ENCODE measurements at regions not wholly inside any gene's neighbourhood (a gene's known extent, or its start where the extent isn't known, plus 50 kb on each side); places are given as distances from the start of the nearest gene placed in this dataset.

- H3K27me3 ChIP-seq (replicated peaks; ENCODE audit: control insufficient read depth, insufficient read depth, low read length, poor library complexity, severe bottlenecking), result no peaks in the 10 kb centered on the region
- no peaks in the 10 kb centered on the region for H3K9me3 ChIP-seq (ENCODE audit: control insufficient read depth, low read length)
- H3K27ac ChIP-seq (ENCODE audit: insufficient read depth, low read length, poor library complexity, severe bottlenecking), result no peak overlapping the region
- DNase-seq, result no peak
- H3K4me3 ChIP-seq (ENCODE audit: insufficient read depth, low read depth, low read length, poor library complexity, severe bottlenecking), result no peak overlapping the region
- no peaks in the 10 kb centered on the region for H3K4me1 ChIP-seq (ENCODE audit: control insufficient read depth, insufficient read depth, low read length, poor library complexity, severe bottlenecking)
- no peaks in the 10 kb centered on the region for H3K36me3 ChIP-seq (ENCODE audit: control insufficient read depth, insufficient read depth, low read length)
These were observed 336.3 kb upstream of the CFAP20DC start for GRCh38 chr3:59386165-59386564.

DNA sequence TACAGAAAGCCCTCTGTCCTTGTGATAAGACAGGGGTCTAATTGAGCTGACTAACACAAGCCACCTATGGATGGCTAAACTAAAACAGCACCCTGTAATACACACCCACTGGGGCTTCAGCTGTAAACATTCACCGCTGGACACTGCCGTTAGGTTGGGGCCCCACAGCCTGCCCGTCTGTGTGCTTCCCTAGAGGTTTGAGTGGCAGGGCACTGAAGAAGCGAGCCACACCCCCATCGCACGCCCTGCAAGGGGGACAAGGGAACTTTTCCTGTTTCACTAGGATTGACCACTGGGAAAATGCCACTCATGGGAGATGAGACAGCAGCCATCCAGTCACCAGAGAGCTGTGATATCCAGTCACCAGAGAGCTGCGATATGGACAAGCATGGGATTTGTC is 335.7 kb upstream of the CFAP20DC start:
- no peak overlapping the region for H3K4me3 ChIP-seq (ENCODE audit: insufficient read depth, low read depth, low read length, poor library complexity, severe bottlenecking)
- H3K27me3 ChIP-seq (replicated peaks; ENCODE audit: control insufficient read depth, insufficient read depth, low read length, poor library complexity, severe bottlenecking), result no peaks in the 10 kb centered on the region
- H3K9me3 ChIP-seq (ENCODE audit: control insufficient read depth, low read length), result no peaks in the 10 kb centered on the region
- H3K36me3 ChIP-seq (ENCODE audit: control insufficient read depth, insufficient read depth, low read length), result no peaks in the 10 kb centered on the region
- H3K4me1 ChIP-seq (ENCODE audit: control insufficient read depth, insufficient read depth, low read length, poor library complexity, severe bottlenecking), result no peaks in the 10 kb centered on the region
- no peak overlapping the region for H3K27ac ChIP-seq (ENCODE audit: insufficient read depth, low read length, poor library complexity, severe bottlenecking)
- DNase-seq, result no peak

- no peaks in the 10 kb centered on the region for H3K27me3 ChIP-seq (replicated peaks; ENCODE audit: control insufficient read depth, insufficient read depth, low read length, poor library complexity, severe bottlenecking)
- no peaks in the 10 kb centered on the region for H3K4me1 ChIP-seq (ENCODE audit: control insufficient read depth, insufficient read depth, low read length, poor library complexity, severe bottlenecking)
- H3K27ac ChIP-seq (ENCODE audit: insufficient read depth, low read length, poor library complexity, severe bottlenecking), result no peak overlapping the region
- H3K9me3 ChIP-seq (ENCODE audit: control insufficient read depth, low read length), result no peaks in the 10 kb centered on the region
- no peaks in the 10 kb centered on the region for H3K36me3 ChIP-seq (ENCODE audit: control insufficient read depth, insufficient read depth, low read length)
- no peak for DNase-seq
- no peak overlapping the region for H3K4me3 ChIP-seq (ENCODE audit: insufficient read depth, low read depth, low read length, poor library complexity, severe bottlenecking)
These were observed 331.5 kb upstream of the CFAP20DC start for GRCh38 chr3:59381282-59381681.

GRCh38 chr3:59380146-59380545 is 330.3 kb upstream of the CFAP20DC start:
- no peak overlapping the region for H3K4me3 ChIP-seq (ENCODE audit: insufficient read depth, low read depth, low read length, poor library complexity, severe bottlenecking)
- H3K9me3 ChIP-seq (ENCODE audit: control insufficient read depth, low read length), result no peaks in the 10 kb centered on the region
- H3K4me1 ChIP-seq (ENCODE audit: control insufficient read depth, insufficient read depth, low read length, poor library complexity, severe bottlenecking), result no peaks in the 10 kb centered on the region
- no peaks in the 10 kb centered on the region for H3K27me3 ChIP-seq (replicated peaks; ENCODE audit: control insufficient read depth, insufficient read depth, low read length, poor library complexity, severe bottlenecking)
- H3K27ac ChIP-seq (ENCODE audit: insufficient read depth, low read length, poor library complexity, severe bottlenecking), result no peak overlapping the region
- DNase-seq, result no peak
- H3K36me3 ChIP-seq (ENCODE audit: control insufficient read depth, insufficient read depth, low read length), result no peaks in the 10 kb centered on the region

DNA sequence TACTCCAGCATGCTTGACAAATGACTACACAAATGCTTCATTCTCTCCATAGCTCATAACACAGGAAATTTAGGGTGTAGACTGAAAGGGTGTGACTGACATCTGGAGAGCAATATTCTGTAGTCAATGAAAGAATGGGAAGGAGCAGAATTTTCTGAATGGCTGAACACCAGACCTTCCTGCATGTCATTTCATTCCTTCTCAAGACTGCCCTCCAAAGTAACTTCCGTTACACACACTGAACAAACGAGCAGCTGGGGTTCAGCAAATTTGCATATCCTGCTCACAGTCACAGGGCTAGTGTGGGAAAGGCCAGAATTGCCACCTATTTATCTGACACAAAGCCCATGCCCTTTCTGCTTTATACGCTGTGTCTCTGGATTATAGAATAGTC is 325.0 kb upstream of the CFAP20DC start:
- Histone ChIP-seq H3K36me3 (ENCODE audit: control insufficient read depth, insufficient read depth, low read length) (no peaks in the 10 kb centered on the region), H3K9me3 (ENCODE audit: control insufficient read depth, low read length) (no peaks in the 10 kb centered on the region)
- no peak for DNase-seq

DNA sequence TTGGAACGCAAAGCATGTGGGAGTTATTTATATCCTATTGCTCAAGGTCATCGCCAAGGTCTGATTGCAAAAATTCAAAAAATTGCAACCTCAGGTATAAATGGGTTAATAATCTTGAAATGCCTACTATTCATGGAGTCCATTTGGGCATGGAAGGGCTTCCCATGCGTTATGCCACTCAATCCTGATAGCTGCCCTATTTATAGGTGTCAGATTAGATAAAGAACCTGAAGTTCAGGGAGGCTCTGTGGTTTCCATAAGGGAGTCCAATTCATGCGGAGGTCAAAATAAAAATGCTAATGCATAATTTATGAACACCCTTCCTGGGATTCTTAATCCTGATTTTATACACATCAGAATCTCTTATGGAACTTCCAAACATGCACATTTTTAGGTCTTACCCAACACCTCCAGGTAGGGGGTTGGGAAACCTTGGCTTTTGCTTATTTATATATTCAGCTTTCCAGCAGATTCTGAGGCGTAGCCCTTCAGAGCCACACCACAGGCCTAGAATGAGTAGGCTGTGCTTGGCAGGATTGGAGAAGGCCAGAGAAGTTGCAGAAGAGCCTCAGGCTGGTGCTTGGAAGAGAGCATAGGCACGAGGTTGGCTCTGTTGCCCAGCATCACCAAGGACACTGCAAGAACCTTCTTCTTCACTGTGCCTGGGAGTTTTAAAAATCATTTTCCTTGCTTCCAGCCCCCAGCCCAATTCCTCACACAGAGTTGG is 324.4 kb upstream of the CFAP20DC start:
- H3K36me3 ChIP-seq (ENCODE audit: control insufficient read depth, insufficient read depth, low read length), result no peaks in the 10 kb centered on the region
- H3K27ac ChIP-seq (ENCODE audit: insufficient read depth, low read length, poor library complexity, severe bottlenecking), result no peak overlapping the region
- H3K4me1 ChIP-seq (ENCODE audit: control insufficient read depth, insufficient read depth, low read length, poor library complexity, severe bottlenecking), result no peaks in the 10 kb centered on the region
- H3K9me3 ChIP-seq (ENCODE audit: control insufficient read depth, low read length), result no peaks in the 10 kb centered on the region
- no peak overlapping the region for H3K4me3 ChIP-seq (ENCODE audit: insufficient read depth, low read depth, low read length, poor library complexity, severe bottlenecking)
- no peak for DNase-seq
- H3K27me3 ChIP-seq (replicated peaks; ENCODE audit: control insufficient read depth, insufficient read depth, low read length, poor library complexity, severe bottlenecking), result no peaks in the 10 kb centered on the region

More for the DNA sequence above, 325.0 kb upstream of the CFAP20DC start:
- Histone ChIP-seq H3K27me3 (replicated peaks; ENCODE audit: control insufficient read depth, insufficient read depth, low read length, poor library complexity, severe bottlenecking) (no peaks in the 10 kb centered on the region), H3K27ac (ENCODE audit: insufficient read depth, low read length, poor library complexity, severe bottlenecking) (no peak overlapping the region), H3K4me3 (ENCODE audit: insufficient read depth, low read depth, low read length, poor library complexity, severe bottlenecking) (no peak overlapping the region), H3K4me1 (ENCODE audit: control insufficient read depth, insufficient read depth, low read length, poor library complexity, severe bottlenecking) (no peaks in the 10 kb centered on the region)

GRCh38 chr3:59372346-59372745 is 322.5 kb upstream of the CFAP20DC start:
- Histone ChIP-seq H3K9me3 (ENCODE audit: control insufficient read depth, low read length) (no peaks in the 10 kb centered on the region), H3K27ac (ENCODE audit: insufficient read depth, low read length, poor library complexity, severe bottlenecking) (no peak overlapping the region), H3K4me1 (ENCODE audit: control insufficient read depth, insufficient read depth, low read length, poor library complexity, severe bottlenecking) (no peaks in the 10 kb centered on the region), H3K36me3 (ENCODE audit: control insufficient read depth, insufficient read depth, low read length) (no peaks in the 10 kb centered on the region), H3K4me3 (ENCODE audit: insufficient read depth, low read depth, low read length, poor library complexity, severe bottlenecking) (no peak overlapping the region), H3K27me3 (replicated peaks; ENCODE audit: control insufficient read depth, insufficient read depth, low read length, poor library complexity, severe bottlenecking) (no peaks in the 10 kb centered on the region)
- DNase-seq, result no peak

- Histone ChIP-seq H3K9me3 (ENCODE audit: control insufficient read depth, low read length) (no peaks in the 10 kb centered on the region), H3K27ac (ENCODE audit: insufficient read depth, low read length, poor library complexity, severe bottlenecking) (no peak overlapping the region), H3K4me1 (ENCODE audit: control insufficient read depth, insufficient read depth, low read length, poor library complexity, severe bottlenecking) (no peaks in the 10 kb centered on the region), H3K36me3 (ENCODE audit: control insufficient read depth, insufficient read depth, low read length) (no peaks in the 10 kb centered on the region), H3K4me3 (ENCODE audit: insufficient read depth, low read depth, low read length, poor library complexity, severe bottlenecking) (no peak overlapping the region), H3K27me3 (replicated peaks; ENCODE audit: control insufficient read depth, insufficient read depth, low read length, poor library complexity, severe bottlenecking) (no peaks in the 10 kb centered on the region)
- no peak for DNase-seq
These were observed 319.3 kb upstream of the CFAP20DC start for GRCh38 chr3:59368900-59369675.

DNA sequence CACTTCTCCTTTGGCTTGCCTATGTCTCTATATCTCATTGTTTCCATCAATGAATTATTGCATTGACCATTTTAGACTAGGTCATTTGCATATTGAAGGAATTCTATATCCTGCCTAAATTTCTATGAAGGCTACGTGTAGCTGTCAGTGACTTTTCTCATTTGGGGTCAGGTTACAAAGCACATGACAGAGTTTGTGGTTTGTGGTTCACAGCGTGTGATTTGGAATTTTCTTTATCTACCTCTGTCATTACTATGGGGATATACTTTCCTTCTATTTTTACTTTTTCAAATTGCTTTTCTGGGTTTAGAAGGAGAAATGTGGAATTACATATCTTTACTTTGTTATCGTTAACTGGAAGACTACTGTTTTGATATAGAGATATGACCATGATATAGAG is 317.3 kb upstream of the CFAP20DC start:
- no peaks in the 10 kb centered on the region for H3K27me3 ChIP-seq (replicated peaks; ENCODE audit: control insufficient read depth, insufficient read depth, low read length, poor library complexity, severe bottlenecking)
- H3K36me3 ChIP-seq (ENCODE audit: control insufficient read depth, insufficient read depth, low read length), result no peaks in the 10 kb centered on the region
- no peak overlapping the region for H3K27ac ChIP-seq (ENCODE audit: insufficient read depth, low read length, poor library complexity, severe bottlenecking)
- H3K4me3 ChIP-seq (ENCODE audit: insufficient read depth, low read depth, low read length, poor library complexity, severe bottlenecking), result no peak overlapping the region
- H3K9me3 ChIP-seq (ENCODE audit: control insufficient read depth, low read length), result no peaks in the 10 kb centered on the region
- DNase-seq, result no peak
- no peaks in the 10 kb centered on the region for H3K4me1 ChIP-seq (ENCODE audit: control insufficient read depth, insufficient read depth, low read length, poor library complexity, severe bottlenecking)

- Histone ChIP-seq H3K4me1 (ENCODE audit: control insufficient read depth, insufficient read depth, low read length, poor library complexity, severe bottlenecking) (no peaks in the 10 kb centered on the region), H3K9me3 (ENCODE audit: control insufficient read depth, low read length) (no peaks in the 10 kb centered on the region), H3K36me3 (ENCODE audit: control insufficient read depth, insufficient read depth, low read length) (no peaks in the 10 kb centered on the region), H3K4me3 (ENCODE audit: insufficient read depth, low read depth, low read length, poor library complexity, severe bottlenecking) (no peak overlapping the region), H3K27ac (ENCODE audit: insufficient read depth, low read length, poor library complexity, severe bottlenecking) (no peak overlapping the region), H3K27me3 (replicated peaks; ENCODE audit: control insufficient read depth, insufficient read depth, low read length, poor library complexity, severe bottlenecking) (no peaks in the 10 kb centered on the region)
- DNase-seq, result no peak
These were observed 316.4 kb upstream of the CFAP20DC start for GRCh38 chr3:59366218-59366617.
